Endothelial cell of umbilical vein (primary cell): ENCODE measurements at regions not wholly inside any gene's neighbourhood (a gene's known extent, or its start where the extent isn't known, plus 50 kb on each side); places are given as distances from the start of the nearest gene placed in this dataset.

Experiments used
- BruUV-seq: library from RNA; stranded (reverse); fragments of 400-500 nt; replicated peaks from 2 replicates; lab custom pipeline; 2021; lab: Mats Ljungman, UMichigan
- CTCF ChIA-PET: fragments of 300-600, 350-600 bp; sonication (Branson Sonifier 250); formaldehyde crosslinking; loops from one replicate; lab custom pipeline; 2021; ENCODE audit warnings: antibody characterized with exemption, inconsistent platforms; lab: Charles Lee
- POLR2A ChIA-PET: fragments of 300-600, 350-600 bp; sonication (Branson Sonifier 250); formaldehyde crosslinking; loops from one replicate; lab custom pipeline; 2021; ENCODE audit warnings: antibody characterized with exemption, inconsistent platforms; lab: Charles Lee
- DNase-seq: peaks from one replicate; pipeline ENCODE4 v3.0.0-alpha.2; 2011; ENCODE audit warnings: low read depth, low spot score
- FAIRE-seq: peaks from 2 replicates; lab custom pipeline; 2011; peaks lifted over from hg19 to GRCh38; lab: Jason Lieb, UNC
- H2AFZ ChIP-seq: 2 replicates; pipeline ENCODE4 v1.6.0; 2012; ENCODE audit warnings: low read depth, low read length, control low read depth, inconsistent platforms
- H3K27ac ChIP-seq: 2 replicates; pipeline ENCODE4 v1.5.1; 2011; ENCODE audit warnings: low read depth, mild to moderate bottlenecking, control low read depth, low read length, moderate library complexity; ENCODE audit not compliant: insufficient read depth
- H3K27me3 ChIP-seq, 2 experiments: 2 replicates each; pipeline versions ENCODE4 v1.6.0 to v1.6.1; 2011; ENCODE audit warnings: low read length in 2 of 2, mixed read lengths in 1 of 2; ENCODE audit not compliant: control insufficient read depth in 2 of 2, insufficient read depth in 2 of 2
- H3K36me3 ChIP-seq, 2 experiments: 2 replicates in 1 of 2; 3 replicates in 1 of 2; pipeline ENCODE4 v1.5.1; 2011; ENCODE audit warnings: low read length in 2 of 2, mild to moderate bottlenecking in 1 of 2, moderate library complexity in 1 of 2; ENCODE audit not compliant: control insufficient read depth in 2 of 2, insufficient read depth in 2 of 2; ENCODE audit errors: extremely low read depth in 1 of 2
- H3K4me1 ChIP-seq: 3 replicates; pipeline ENCODE4 v1.5.1; 2011; ENCODE audit warnings: mild to moderate bottlenecking, low read length; ENCODE audit not compliant: control insufficient read depth, insufficient read depth; ENCODE audit errors: extremely low read depth
- H3K4me2 ChIP-seq: 2 replicates; pipeline ENCODE4 v1.6.1; 2011; ENCODE audit warnings: low read length, control low read depth, mixed read lengths; ENCODE audit not compliant: insufficient read depth
- H3K4me3 ChIP-seq, 3 experiments: fragments of 200-600 bp in 1 of 3; sonication (generic), shearing (Covaris generic) in 1 of 3; replicated peaks in 1 of 3; 2 replicates each; pipeline ENCODE4 v1.5.1; 2011 to 2016; ENCODE audit warnings: control low read depth in 3 of 3, low read length in 3 of 3, mild to moderate bottlenecking in 2 of 3, inconsistent platforms in 1 of 3, low read depth in 1 of 3, moderate library complexity in 1 of 3; ENCODE audit not compliant: insufficient read depth in 1 of 3
- H3K79me2 ChIP-seq: 2 replicates; pipeline ENCODE4 v1.6.0; 2012; ENCODE audit warnings: low read length, inconsistent platforms; ENCODE audit not compliant: control insufficient read depth, insufficient read depth
- H3K9ac ChIP-seq: replicated peaks from 2 replicates; pipeline ENCODE3; 2011; ENCODE audit warnings: low read length, control low read depth; ENCODE audit not compliant: insufficient read depth; ENCODE audit errors: extremely low read depth
- H3K9me1 ChIP-seq: replicated peaks from 3 replicates; pipeline ENCODE4 v1.6.0; 2011; ENCODE audit warnings: mild to moderate bottlenecking, low read length; ENCODE audit not compliant: control insufficient read depth, insufficient read depth; ENCODE audit errors: extremely low read depth
- H3K9me3 ChIP-seq: replicated peaks from 2 replicates; pipeline ENCODE4 v1.5.1; 2012; ENCODE audit warnings: low read length, inconsistent platforms; ENCODE audit not compliant: control insufficient read depth, insufficient read depth
- H4K20me1 ChIP-seq: replicated peaks from 2 replicates; pipeline ENCODE3; 2011; ENCODE audit warnings: mild to moderate bottlenecking, low read length; ENCODE audit not compliant: control insufficient read depth, insufficient read depth; ENCODE audit errors: extremely low read depth
- EZH2 ChIP-seq: IDR thresholded peaks from 2 replicates; pipeline ENCODE4 v1.6.1; 2012; ENCODE audit warnings: borderline replicate concordance, low read depth, mild to moderate bottlenecking, moderate library complexity, low read length, inconsistent platforms; ENCODE audit not compliant: severe bottlenecking
- FOS ChIP-seq: IDR thresholded peaks from 2 replicates; pipeline ENCODE4 v1.6.1; 2011; ENCODE audit warnings: mild to moderate bottlenecking, low read length, moderate library complexity, borderline replicate concordance; ENCODE audit not compliant: insufficient read depth
- GATA2 ChIP-seq: IDR thresholded peaks from 2 replicates; pipeline ENCODE4 v1.7.0; 2011; ENCODE audit warnings: low read depth, mild to moderate bottlenecking, moderate library complexity, mixed read lengths, low read length; ENCODE audit not compliant: insufficient read length, insufficient read depth
- JUN ChIP-seq: IDR thresholded peaks from 2 replicates; pipeline ENCODE4 v1.6.1; 2011; ENCODE audit warnings: borderline replicate concordance, low read depth; ENCODE audit not compliant: insufficient read length, insufficient read depth
- MYC ChIP-seq: IDR thresholded peaks from one replicate; pipeline ENCODE4 v1.6.1; 2011; ENCODE audit warnings: mild to moderate bottlenecking, low read depth, low read length
- POLR2A ChIP-seq: IDR thresholded peaks from 2 replicates; pipeline ENCODE4 v1.6.1; 2012; ENCODE audit warnings: low read depth, mild to moderate bottlenecking, control low read depth, low read length
- POLR2AphosphoS5 ChIP-seq: IDR thresholded peaks from 2 replicates; pipeline ENCODE4 v1.6.1; 2012; ENCODE audit warnings: low read depth, mild to moderate bottlenecking, control low read depth, low read length, moderate library complexity; ENCODE audit not compliant: insufficient read depth
- dilution Hi-C: fragments of 300-500 bp; cut with MboI; formaldehyde crosslinking; loops from one replicate; pipeline ENCODE4 v1.15.0; 2019; ENCODE audit warnings: low sequenced_read_pairs; ENCODE audit not compliant: extremely low pct_ligation_motif_present
- intact Hi-C: fragments of 100-400 bp; cut with micrococcal nuclease; formaldehyde crosslinking; loops from one replicate; pipeline ENCODE4 v1.10.0; 2022
- TF ChIP-seq, protein P1 (sequence below): IDR thresholded peaks from 2 replicates; pipeline ENCODE4 v1.6.1; 2011; ENCODE audit not compliant: insufficient read depth, insufficient read length
- TF ChIP-seq, protein P2 (sequence below), 2 donors: IDR thresholded peaks; 1 replicate in 1 of 2; 2 replicates in 1 of 2; pipeline ENCODE4 v1.5.1; 2011; ENCODE audit warnings: low read length in 2 of 2, mild to moderate bottlenecking in 2 of 2, moderate library complexity in 2 of 2, control low read depth in 1 of 2, inconsistent platforms in 1 of 2, low read depth in 1 of 2; ENCODE audit not compliant: insufficient read depth in 1 of 2; ENCODE audit errors: extremely low read depth in 1 of 2

DNA sequence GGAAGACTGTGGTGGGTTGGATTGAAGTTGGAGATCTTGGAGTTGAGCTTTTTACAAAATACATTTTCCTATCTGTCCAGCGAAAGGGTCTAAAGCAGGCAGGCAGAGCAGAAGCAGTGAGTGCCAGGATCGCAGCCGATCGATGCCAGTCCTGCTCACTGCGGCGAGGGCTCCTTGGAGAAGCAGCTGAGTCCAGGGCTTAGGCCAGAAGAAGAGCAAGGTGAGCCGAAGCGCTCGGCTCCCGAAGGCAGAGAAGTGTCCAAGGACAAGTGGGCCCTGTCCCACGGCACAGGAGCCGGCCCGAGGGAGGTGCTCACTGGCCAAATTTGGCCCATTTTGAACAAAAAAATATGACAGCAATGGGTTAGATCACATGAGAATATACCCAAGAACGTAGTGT, 637.8 kb downstream of the BRD1 start:
- intact Hi-C loops (no loop called here), dilution Hi-C loops (no loop called here)
- Histone ChIP-seq H3K36me3 (no peaks in the 10 kb centered on the region), H2AFZ (no peak overlapping the region), H3K27ac (no peak overlapping the region), H3K4me2 (no peak overlapping the region), H3K9me1 (no peaks in the 10 kb centered on the region), H3K27me3 (no peaks in the 10 kb centered on the region), H3K9me3 (peaks cover 15% of the 10 kb centered on the region), H3K4me3 (no peak overlapping the region), H4K20me1 (no peaks in the 10 kb centered on the region), H3K79me2 (no peaks in the 10 kb centered on the region), H3K9ac (no peak overlapping the region), H3K4me1 (no peaks in the 10 kb centered on the region)
- FAIRE-seq (no peak), DNase-seq (no peak)
- ChIA-PET POLR2A (no interaction called here), CTCF (no interaction called here)
- no peak for TF ChIP-seq EZH2
- no peak for TF ChIP-seq POLR2AphosphoS5
- TF ChIP-seq, protein P1, sequence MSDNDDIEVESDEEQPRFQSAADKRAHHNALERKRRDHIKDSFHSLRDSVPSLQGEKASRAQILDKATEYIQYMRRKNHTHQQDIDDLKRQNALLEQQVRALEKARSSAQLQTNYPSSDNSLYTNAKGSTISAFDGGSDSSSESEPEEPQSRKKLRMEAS = no peak
- BruUV-seq = no TSS peak

DNA sequence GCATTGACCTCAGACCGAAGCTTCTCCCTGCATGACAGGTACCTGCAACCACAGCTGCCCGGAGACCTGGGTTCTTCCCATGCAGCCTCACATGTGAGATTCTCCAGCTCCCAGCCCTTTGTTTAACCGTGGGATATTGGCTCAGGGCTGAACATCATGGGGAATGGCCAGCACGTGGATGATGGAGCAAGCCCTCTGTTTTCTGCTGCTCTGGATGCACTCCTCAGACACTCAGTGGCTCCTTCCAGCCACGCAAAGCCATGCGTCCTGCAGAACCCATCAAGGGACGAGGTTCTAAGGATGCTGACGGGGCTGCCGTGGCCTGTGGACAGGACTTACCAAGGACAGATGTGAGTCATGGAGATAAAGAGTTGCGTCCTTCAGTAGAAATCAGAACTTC, 639.1 kb downstream of the BRD1 start:
- H3K4me2 ChIP-seq = no peak overlapping the region
- ChIA-PET POLR2A (no interaction called here), CTCF (no interaction called here)
- H3K9me3 ChIP-seq = peaks cover 16% of the 10 kb centered on the region
- BruUV-seq = no TSS peak
- DNase-seq (no peak), FAIRE-seq (no peak)
- H3K27me3 ChIP-seq = no peaks in the 10 kb centered on the region
- no peak overlapping the region for H3K27ac ChIP-seq
- no peaks in the 10 kb centered on the region for H3K4me1 ChIP-seq
- H3K79me2 ChIP-seq = no peaks in the 10 kb centered on the region
- H3K36me3 ChIP-seq = no peaks in the 10 kb centered on the region
- no peak overlapping the region for H2AFZ ChIP-seq
- H3K4me3 ChIP-seq = no peak overlapping the region
- dilution Hi-C loops = no loop called here
- H3K9me1 ChIP-seq = no peaks in the 10 kb centered on the region
- H4K20me1 ChIP-seq = no peaks in the 10 kb centered on the region
- H3K9ac ChIP-seq = no peak overlapping the region
- TF ChIP-seq, protein P2, sequence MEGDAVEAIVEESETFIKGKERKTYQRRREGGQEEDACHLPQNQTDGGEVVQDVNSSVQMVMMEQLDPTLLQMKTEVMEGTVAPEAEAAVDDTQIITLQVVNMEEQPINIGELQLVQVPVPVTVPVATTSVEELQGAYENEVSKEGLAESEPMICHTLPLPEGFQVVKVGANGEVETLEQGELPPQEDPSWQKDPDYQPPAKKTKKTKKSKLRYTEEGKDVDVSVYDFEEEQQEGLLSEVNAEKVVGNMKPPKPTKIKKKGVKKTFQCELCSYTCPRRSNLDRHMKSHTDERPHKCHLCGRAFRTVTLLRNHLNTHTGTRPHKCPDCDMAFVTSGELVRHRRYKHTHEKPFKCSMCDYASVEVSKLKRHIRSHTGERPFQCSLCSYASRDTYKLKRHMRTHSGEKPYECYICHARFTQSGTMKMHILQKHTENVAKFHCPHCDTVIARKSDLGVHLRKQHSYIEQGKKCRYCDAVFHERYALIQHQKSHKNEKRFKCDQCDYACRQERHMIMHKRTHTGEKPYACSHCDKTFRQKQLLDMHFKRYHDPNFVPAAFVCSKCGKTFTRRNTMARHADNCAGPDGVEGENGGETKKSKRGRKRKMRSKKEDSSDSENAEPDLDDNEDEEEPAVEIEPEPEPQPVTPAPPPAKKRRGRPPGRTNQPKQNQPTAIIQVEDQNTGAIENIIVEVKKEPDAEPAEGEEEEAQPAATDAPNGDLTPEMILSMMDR (IDR thresholded peaks at IDR 0.05; ENCODE audit: extremely low read depth in 1 of 2, insufficient read depth in 1 of 2, low read depth in 1 of 2, low read length in 2 of 2) = no peak
- TF ChIP-seq POLR2AphosphoS5 (no peak), FOS (no peak), EZH2 (no peak), MYC (no peak), POLR2A (no peak), JUN (no peak), GATA2 (no peak)
- TF ChIP-seq, protein P1 = no peak
- intact Hi-C loops = no loop called here
